ENCODE measurements at regions not wholly inside any gene's neighbourhood (a gene's known extent, or its start where the extent isn't known, plus 50 kb on each side); places are given as distances from the start of the nearest gene placed in this dataset.

DNA sequence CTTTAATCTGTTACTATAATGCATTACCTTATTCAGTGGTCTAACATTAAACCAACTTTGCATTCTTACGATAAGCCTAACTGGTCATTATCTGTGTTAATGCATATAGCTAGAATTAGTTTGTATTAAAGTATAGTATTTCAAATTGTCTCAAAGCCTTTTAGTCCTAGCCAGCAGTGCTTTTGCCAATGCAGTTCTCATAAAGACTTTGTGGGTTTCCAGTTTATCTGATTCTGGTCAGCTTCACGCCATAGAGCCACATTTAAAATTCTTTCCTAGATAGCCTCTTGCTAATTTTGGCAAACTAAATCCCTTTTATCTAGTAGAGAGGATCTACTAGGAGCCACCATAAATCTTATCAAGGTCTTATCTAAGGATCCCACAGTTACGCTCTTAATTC, 78.9 kb upstream of the VASH1 start:
- TF ChIP-seq, protein P1, sequence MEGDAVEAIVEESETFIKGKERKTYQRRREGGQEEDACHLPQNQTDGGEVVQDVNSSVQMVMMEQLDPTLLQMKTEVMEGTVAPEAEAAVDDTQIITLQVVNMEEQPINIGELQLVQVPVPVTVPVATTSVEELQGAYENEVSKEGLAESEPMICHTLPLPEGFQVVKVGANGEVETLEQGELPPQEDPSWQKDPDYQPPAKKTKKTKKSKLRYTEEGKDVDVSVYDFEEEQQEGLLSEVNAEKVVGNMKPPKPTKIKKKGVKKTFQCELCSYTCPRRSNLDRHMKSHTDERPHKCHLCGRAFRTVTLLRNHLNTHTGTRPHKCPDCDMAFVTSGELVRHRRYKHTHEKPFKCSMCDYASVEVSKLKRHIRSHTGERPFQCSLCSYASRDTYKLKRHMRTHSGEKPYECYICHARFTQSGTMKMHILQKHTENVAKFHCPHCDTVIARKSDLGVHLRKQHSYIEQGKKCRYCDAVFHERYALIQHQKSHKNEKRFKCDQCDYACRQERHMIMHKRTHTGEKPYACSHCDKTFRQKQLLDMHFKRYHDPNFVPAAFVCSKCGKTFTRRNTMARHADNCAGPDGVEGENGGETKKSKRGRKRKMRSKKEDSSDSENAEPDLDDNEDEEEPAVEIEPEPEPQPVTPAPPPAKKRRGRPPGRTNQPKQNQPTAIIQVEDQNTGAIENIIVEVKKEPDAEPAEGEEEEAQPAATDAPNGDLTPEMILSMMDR (conservative IDR thresholded peaks at IDR 0.05; ENCODE audit: low read length) = no peak
- no peak for TF ChIP-seq EZH2phosphoT487 (IDR thresholded peaks at IDR 0.05; ENCODE audit: borderline replicate concordance, low read depth, low read length)

All from OCI-LY7 (cell line).